HG03575 (cell line): ENCODE measurements at regions not wholly inside any gene's neighbourhood (a gene's known extent, or its start where the extent isn't known, plus 50 kb on each side); places are given as distances from the start of the nearest gene placed in this dataset.
"Not testable (repeated sequence)": the region's sequence is repeated elsewhere in the genome, so short reads cannot be mapped to it uniquely, and the experiment has no call there.

Experiments used
- ATAC-seq: cut with Tn5 transposase; IDR thresholded peaks from one replicate; pipeline ENCODE4 v1.9.1; 2021; ENCODE audit not compliant: unreplicated experiment, insufficient number of reproducible peaks, low FRiP score; ENCODE audit errors: extremely low read depth

- ATAC-seq, result no peak
Observed at GRCh38 chr1:238745069-238745468, 641.3 kb upstream of the CHRM3 start.

GRCh38 chr1:238738892-238739291 lies 647.5 kb upstream of the CHRM3 start:
- no peak for ATAC-seq

- ATAC-seq, result no peak
Observed at GRCh38 chr1:238727670-238728069, 658.7 kb upstream of the CHRM3 start.

DNA sequence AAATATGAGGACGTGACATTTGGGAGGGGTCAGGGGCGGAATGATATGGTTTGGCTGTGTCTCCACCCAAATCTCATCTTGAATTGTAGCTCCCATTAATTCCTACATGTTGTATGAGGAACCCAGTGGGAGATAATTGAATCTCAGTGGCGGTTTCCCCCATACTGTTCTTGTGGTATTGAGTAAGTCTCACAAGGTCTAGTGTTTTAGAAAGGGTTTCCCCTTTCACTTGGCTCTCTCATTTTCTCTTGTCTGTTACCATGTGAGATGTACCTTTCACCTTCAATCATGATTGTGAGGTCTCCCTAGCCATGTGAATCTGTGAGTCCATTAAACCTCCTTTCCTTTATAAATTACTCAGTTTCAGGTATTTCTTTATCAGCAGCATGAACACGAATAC lies 663.6 kb upstream of the CHRM3 start:
- no peak for ATAC-seq

GRCh38 chr1:238710697-238711096 lies 675.7 kb upstream of the CHRM3 start:
- no peak for ATAC-seq

GRCh38 chr1:238701024-238701423 lies 685.3 kb upstream of the CHRM3 start:
- ATAC-seq, result no peak

GRCh38 chr1:238690415-238690814 lies 696.0 kb upstream of the CHRM3 start:
- no peak for ATAC-seq

DNA sequence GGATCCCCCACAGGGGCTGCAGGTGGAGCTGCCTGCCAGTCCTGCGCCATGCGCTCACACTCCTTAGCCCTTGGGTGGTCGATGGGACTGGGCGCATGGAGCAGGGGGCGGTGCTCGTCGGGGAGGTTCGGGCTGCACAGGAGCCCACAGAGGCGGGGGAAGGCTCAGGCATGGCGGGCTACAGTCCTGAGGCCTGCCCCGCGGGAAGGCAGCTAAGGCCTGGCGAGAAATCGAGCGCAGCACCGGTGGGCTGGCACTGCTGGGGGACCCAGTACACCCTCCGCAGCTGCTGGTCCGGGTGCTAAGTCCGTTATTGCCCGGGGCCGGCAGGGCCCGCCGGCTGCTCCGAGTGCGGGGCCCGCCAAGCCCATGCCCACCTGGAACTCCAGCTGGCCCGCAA lies 701.8 kb upstream of the CHRM3 start:
- not testable (repeated sequence) for ATAC-seq

- ATAC-seq, result no peak
Observed at GRCh38 chr1:238681451-238681850, 704.9 kb upstream of the CHRM3 start.

GRCh38 chr1:238681021-238681420 lies 705.3 kb upstream of the CHRM3 start:
- ATAC-seq, result no peak

GRCh38 chr1:238677567-238677966 lies 708.8 kb upstream of the CHRM3 start:
- ATAC-seq, result no peak

DNA sequence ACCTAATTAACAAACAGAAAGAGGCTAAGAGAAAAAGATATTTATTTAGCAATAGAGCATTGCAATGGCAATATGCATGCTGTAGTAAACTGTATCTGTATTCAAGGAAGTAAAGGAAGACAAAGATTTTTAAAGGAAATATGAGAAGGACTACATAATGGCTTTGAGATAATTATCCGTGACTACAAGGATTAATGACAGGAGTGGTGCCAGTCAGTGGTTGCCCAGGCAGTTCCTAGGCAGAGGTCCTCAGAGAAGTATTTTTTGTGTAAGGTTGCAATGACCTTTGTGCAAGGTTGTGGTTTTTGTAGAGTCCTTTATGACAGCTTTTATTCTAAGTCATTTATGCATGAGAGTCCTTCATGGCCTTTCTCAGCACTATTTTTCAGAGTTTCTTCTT lies 711.1 kb upstream of the CHRM3 start:
- ATAC-seq, result no peak

DNA sequence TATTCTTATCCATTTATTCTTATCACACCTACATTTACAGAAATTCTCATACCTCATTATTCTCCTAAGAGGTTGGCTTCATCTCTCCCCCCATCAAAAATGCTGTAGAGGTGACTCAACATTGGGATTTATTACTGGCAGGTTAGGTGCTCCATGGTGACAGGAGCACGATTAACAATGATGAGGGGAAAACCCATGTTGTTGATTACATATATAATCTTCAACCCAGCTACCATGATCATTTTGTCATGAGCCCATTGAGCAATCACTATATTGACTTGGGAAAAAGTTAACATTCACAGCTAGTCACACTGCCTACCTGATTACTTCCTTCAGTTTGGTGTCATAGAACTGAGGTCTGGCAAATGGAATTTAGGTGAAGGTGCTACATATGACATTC lies 712.1 kb upstream of the CHRM3 start:
- ATAC-seq, result no peak

- no peak for ATAC-seq
Observed at GRCh38 chr1:238673561-238673960, 712.8 kb upstream of the CHRM3 start.

DNA sequence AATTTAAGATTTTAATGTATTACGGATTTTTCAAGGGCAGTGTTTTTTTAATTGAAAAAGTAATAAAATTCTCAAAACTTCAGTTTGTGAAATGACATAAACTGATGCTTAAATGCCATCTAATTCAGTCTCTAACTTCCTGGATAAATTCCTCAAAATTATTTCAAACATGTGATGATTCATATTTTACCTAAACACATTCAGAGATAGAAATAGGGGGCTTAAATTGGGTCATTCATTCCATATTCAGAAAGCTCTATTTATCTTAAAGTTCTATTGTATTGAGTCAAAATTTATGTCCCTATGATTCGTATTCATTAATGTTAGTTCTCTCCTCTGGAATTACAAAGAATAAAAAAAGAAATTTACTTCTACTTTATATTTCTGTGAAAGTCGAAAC lies 713.6 kb upstream of the CHRM3 start:
- no peak for ATAC-seq

GRCh38 chr1:238672262-238672661 lies 714.1 kb upstream of the CHRM3 start:
- no peak for ATAC-seq

GRCh38 chr1:238664139-238664538 lies 722.2 kb upstream of the CHRM3 start:
- ATAC-seq, result no peak

- no peak for ATAC-seq
Observed at GRCh38 chr1:238660849-238661248, 725.5 kb upstream of the CHRM3 start.

DNA sequence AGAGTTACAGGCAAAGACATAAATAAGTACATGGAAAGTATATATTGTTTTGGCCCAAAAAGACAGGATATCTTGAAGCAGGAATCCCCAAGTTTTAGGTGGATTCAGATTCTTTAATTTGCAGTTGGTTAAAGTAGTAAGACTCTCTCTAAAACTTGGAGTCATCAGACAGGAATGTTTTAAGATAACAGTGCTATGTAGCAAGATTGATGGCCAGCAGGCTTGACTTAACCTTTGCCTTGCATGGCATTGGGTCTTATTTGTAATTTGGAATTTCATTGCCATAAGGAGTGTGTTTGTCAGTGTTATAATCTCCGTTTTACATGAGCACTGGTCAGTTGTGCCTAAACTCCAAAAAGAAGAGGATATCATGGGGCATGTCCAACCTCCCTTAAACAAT lies 727.6 kb upstream of the CHRM3 start:
- no peak for ATAC-seq

DNA sequence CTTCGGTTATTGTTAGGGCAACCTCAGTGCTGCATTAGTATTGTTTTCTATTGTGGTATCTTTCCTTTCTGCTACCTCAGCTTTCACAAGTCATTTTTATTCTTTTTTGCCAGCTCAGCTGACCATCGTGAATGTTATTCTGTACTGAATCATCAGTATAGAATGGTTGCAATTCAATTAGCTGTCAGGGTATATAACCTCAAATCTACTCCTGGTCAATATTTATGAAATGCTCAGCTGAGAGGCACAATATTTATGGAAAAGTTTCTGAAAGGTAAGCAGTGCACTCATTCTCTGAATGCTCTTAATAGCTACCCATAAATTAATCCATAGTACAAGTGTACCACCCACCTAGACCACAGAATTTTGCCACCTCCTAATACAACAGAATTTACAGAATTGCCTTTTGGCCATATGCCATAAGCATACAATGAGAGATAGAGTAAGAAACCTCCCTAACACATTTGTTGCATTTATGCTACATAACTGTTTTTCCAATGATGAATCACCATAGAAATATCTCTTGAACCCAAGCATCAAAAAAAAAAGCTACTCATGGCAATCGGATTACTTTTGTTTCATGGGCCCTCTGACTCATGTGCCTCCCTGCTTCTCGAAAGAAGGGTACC lies 732.6 kb upstream of the CHRM3 start:
- no peak for ATAC-seq

DNA sequence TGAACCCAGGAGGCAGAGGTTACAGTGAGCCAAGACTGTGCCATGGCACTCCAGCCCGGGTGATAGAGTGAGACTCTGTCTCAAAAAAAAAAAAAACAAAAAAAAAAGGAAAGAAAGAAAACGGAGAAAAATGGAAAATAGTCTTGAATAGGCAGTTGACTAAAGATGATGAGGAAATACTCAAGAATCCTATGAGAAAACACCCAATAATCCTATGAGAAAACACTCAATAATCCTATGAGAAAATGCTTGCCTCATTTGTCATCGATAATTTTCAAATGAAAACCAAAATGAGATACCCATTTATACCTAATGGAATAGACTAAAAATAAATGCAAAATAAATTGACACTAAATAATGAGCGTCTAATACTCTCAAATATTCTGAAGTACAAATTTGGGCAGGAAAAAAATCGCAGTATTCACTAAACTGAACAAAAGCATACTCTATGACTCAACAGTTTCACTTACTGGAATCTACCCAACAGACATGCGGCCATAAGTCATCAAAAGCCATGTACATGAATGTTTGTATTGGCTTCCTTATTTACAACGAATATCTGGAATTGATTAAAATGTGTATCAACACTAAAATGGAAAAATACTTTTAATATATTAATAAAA lies 733.9 kb upstream of the CHRM3 start:
- no peak for ATAC-seq
